Trophoblast cell (in vitro differentiated cells and primary cell): ENCODE measurements at regions not wholly inside any gene's neighbourhood (a gene's known extent, or its start where the extent isn't known, plus 50 kb on each side); places are given as distances from the start of the nearest gene placed in this dataset.

Source experiments
- DNase-seq, 2 donors: peaks; one replicate each; pipeline ENCODE4 v3.0.0-alpha.2; 2016
- H2AFZ ChIP-seq: 2 replicates; pipeline ENCODE4 v1.6.1; 2013; ENCODE audit warnings: low read length, moderate library complexity, mild to moderate bottlenecking; ENCODE audit not compliant: insufficient read depth, poor library complexity
- H2AK5ac ChIP-seq: 2 replicates; pipeline ENCODE4 v1.6.1; 2013; ENCODE audit warnings: mild to moderate bottlenecking, low read length
- H2BK120ac ChIP-seq: 2 replicates; pipeline ENCODE4 v1.6.1; 2013; ENCODE audit warnings: low read length, mild to moderate bottlenecking, moderate library complexity; ENCODE audit not compliant: insufficient read depth, poor library complexity
- H2BK12ac ChIP-seq: 2 replicates; pipeline ENCODE4 v1.6.1; 2013; ENCODE audit warnings: mild to moderate bottlenecking, low read length, moderate library complexity
- H2BK5ac ChIP-seq: 2 replicates; pipeline ENCODE4 v1.6.1; 2013; ENCODE audit warnings: low read length, low read depth, moderate library complexity, mild to moderate bottlenecking; ENCODE audit not compliant: poor library complexity
- H3K14ac ChIP-seq: 2 replicates; pipeline ENCODE4 v1.6.1; 2013; ENCODE audit warnings: mild to moderate bottlenecking, low read length
- H3K18ac ChIP-seq: 2 replicates; pipeline ENCODE4 v1.6.1; 2013; ENCODE audit warnings: mild to moderate bottlenecking, low read length
- H3K23ac ChIP-seq: 2 replicates; pipeline ENCODE4 v1.6.1; 2013; ENCODE audit warnings: low read length
- H3K27ac ChIP-seq: 2 replicates; pipeline ENCODE4 v1.5.1; 2013; ENCODE audit warnings: low read depth, mild to moderate bottlenecking, inconsistent platforms, low read length, moderate library complexity
- H3K27me3 ChIP-seq: 2 replicates; pipeline ENCODE4 v1.6.1; 2013; ENCODE audit warnings: inconsistent platforms, mild to moderate bottlenecking, low read length, moderate library complexity; ENCODE audit not compliant: insufficient read depth
- H3K36me3 ChIP-seq, 2 experiments: 1 replicate in 1 of 2; 2 replicates in 1 of 2; pipeline ENCODE4 v1.6.1; 2013; ENCODE audit warnings: low read length in 2 of 2, mild to moderate bottlenecking in 2 of 2, moderate library complexity in 1 of 2; ENCODE audit not compliant: insufficient read depth in 2 of 2, control insufficient read depth in 1 of 2
- H3K4ac ChIP-seq: 2 replicates; pipeline ENCODE4 v1.6.1; 2013; ENCODE audit warnings: low read depth, mild to moderate bottlenecking, low read length, moderate library complexity
- H3K4me1 ChIP-seq, 2 experiments: 1 replicate in 1 of 2; 2 replicates in 1 of 2; pipeline ENCODE4 v1.6.1; 2013; ENCODE audit warnings: low read length in 2 of 2, mild to moderate bottlenecking in 2 of 2, moderate library complexity in 1 of 2; ENCODE audit not compliant: insufficient read depth in 2 of 2, control insufficient read depth in 1 of 2
- H3K4me2 ChIP-seq: 2 replicates; pipeline ENCODE4 v1.6.1; 2013; ENCODE audit warnings: inconsistent platforms, mild to moderate bottlenecking, low read length, moderate library complexity
- H3K4me3 ChIP-seq: 2 replicates; pipeline ENCODE4 v1.5.1; 2013; ENCODE audit warnings: mild to moderate bottlenecking, low read depth, low read length, inconsistent platforms
- H3K79me1 ChIP-seq: one replicate; pipeline ENCODE4 v1.6.1; 2013; ENCODE audit warnings: low read length
- H3K79me2 ChIP-seq: 2 replicates; pipeline ENCODE4 v1.6.1; 2013; ENCODE audit warnings: low read length, mild to moderate bottlenecking; ENCODE audit not compliant: control insufficient read depth, insufficient read depth, poor library complexity
- H3K9ac ChIP-seq: 2 replicates; pipeline ENCODE4 v1.6.1; 2013; ENCODE audit warnings: mild to moderate bottlenecking, low read length
- H3K9me3 ChIP-seq: 2 replicates; pipeline ENCODE4 v1.6.1; 2013; ENCODE audit warnings: low read depth, mild to moderate bottlenecking, control low read depth, inconsistent platforms, low read length; ENCODE audit not compliant: insufficient read depth
- H4K12ac ChIP-seq: 2 replicates; pipeline ENCODE4 v1.6.1; 2013; ENCODE audit warnings: low read depth, mild to moderate bottlenecking, low read length, moderate library complexity
- H4K8ac ChIP-seq: 2 replicates; pipeline ENCODE4 v1.6.1; 2013; ENCODE audit warnings: low read depth, mild to moderate bottlenecking, low read length, moderate library complexity
- H4K91ac ChIP-seq: one replicate; pipeline ENCODE4 v1.6.1; 2013; ENCODE audit warnings: low read depth, mild to moderate bottlenecking, low read length, moderate library complexity
- WGBS: extraction: QIAGEN DNeasy Blood & Tissue Kit; methylation state at CpG from one replicate; pipeline ENCODE4 v1.1.7; 2013; ENCODE audit warnings: missing lambda C conversion rate; ENCODE audit not compliant: insufficient read length, insufficient coverage; ENCODE audit errors: extremely low coverage; 5-methylcytosine and 5-hydroxymethylcytosine counted together

DNA sequence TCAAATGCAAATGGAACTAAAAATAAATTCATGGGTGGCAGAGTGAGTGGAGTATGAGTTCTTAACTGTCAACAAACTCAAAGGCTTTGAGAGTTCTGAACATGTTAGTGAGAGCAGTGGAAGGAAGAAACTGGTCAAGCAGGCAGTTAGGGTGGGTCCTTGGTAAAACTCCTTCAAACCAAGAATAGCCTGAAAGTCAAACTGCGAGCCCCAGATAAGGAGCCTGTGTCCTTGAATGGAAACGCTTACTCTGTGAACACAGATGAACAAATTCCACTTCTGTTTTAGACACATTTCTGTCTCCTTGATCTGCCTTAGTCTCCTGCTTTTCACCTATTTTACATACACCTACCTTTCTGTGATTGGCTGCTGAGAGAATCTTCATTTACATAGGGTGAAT lies 129.4 kb upstream of the PCDH18 start:
- no peak overlapping the region for H3K4ac ChIP-seq
- H2AK5ac ChIP-seq: no peak overlapping the region
- H3K79me2 ChIP-seq: no peaks in the 10 kb centered on the region
- no peak overlapping the region for H3K18ac ChIP-seq
- no peak overlapping the region for H3K4me3 ChIP-seq
- DNase-seq: no peak
- H2BK120ac ChIP-seq: no peak overlapping the region
- no peak overlapping the region for H3K9ac ChIP-seq
- H4K12ac ChIP-seq: no peak overlapping the region
- H3K14ac ChIP-seq: no peak overlapping the region
- H2BK5ac ChIP-seq: no peak overlapping the region
- no CpG with 5 or more reads among the region's 2 CpGs for WGBS
- H3K79me1 ChIP-seq: peaks cover 2% of the 10 kb centered on the region
- H2AFZ ChIP-seq: no peak overlapping the region
- no peak overlapping the region for H3K4me2 ChIP-seq
- no peak overlapping the region for H2BK12ac ChIP-seq
- no peak overlapping the region for H4K8ac ChIP-seq
- no peaks in the 10 kb centered on the region for H3K27me3 ChIP-seq
- H3K23ac ChIP-seq: no peak overlapping the region
- no peak overlapping the region for H3K27ac ChIP-seq
- H3K4me1 ChIP-seq: peaks cover 2 to 4% of the 10 kb centered on the region in 2 experiments
- no peaks in the 10 kb centered on the region for H3K9me3 ChIP-seq
- no peak overlapping the region for H4K91ac ChIP-seq
- no peaks in the 10 kb centered on the region for H3K36me3 ChIP-seq

DNA sequence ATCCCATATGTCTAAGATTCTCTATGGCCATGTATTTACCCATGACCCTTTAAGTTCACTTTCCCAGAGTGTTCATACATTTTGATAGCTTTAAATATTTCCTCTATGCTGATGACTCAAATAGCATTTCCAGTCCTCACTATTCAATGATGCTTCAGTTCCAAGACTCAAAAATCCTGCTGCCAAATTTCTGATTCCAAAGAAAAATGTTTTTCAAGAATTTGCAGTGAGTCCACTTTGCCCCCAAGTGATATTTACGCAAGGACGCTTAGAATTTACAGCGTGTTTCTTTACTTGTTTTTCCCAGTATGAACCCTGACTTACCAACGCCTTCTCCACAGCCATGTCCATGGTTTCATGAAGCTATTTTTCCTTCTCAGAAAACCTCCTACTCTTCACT lies 127.9 kb upstream of the PCDH18 start:
- Histone ChIP-seq H4K8ac (no peak overlapping the region), H3K79me1 (peaks cover 2% of the 10 kb centered on the region), H3K27me3 (no peaks in the 10 kb centered on the region), H3K23ac (no peak overlapping the region), H3K4me3 (no peak overlapping the region), H3K14ac (no peak overlapping the region), H4K91ac (no peak overlapping the region), H4K12ac (no peak overlapping the region), H3K18ac (no peak overlapping the region), H3K9ac (no peak overlapping the region), H2BK5ac (no peak overlapping the region), H2BK120ac (no peak overlapping the region), H2AK5ac (no peak overlapping the region), H3K9me3 (no peaks in the 10 kb centered on the region), H3K4me2 (no peak overlapping the region), H3K27ac (no peak overlapping the region), H2BK12ac (no peak overlapping the region), H3K4me1 (peaks cover 2 to 4% of the 10 kb centered on the region in 2 experiments), H3K79me2 (no peaks in the 10 kb centered on the region), H2AFZ (no peak overlapping the region), H3K4ac (no peak overlapping the region), H3K36me3 (no peaks in the 10 kb centered on the region)
- no peak for DNase-seq
- no CpG with 5 or more reads among the region's 4 CpGs for WGBS

DNA sequence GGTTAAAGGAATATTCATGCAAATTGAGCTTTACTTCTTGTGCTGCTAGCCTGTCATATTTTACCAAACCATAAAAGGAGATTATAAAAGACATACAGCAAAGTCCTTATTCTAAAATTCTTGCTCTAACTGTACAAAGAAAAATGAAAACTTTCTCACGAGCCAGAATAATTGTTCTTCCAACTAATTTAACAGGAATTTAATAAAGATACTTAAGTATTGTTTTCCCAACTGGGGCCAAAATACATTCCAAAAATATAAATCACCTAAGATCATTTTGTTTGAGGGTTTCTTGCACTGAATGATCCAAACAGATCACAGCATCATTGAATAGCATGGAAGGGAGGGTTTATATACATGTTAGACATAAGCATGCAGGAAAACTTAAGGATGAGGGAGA lies 127.1 kb upstream of the PCDH18 start:
- peaks cover 2% of the 10 kb centered on the region for H3K79me1 ChIP-seq
- H2BK12ac ChIP-seq: no peak overlapping the region
- no peak overlapping the region for H3K4ac ChIP-seq
- H3K18ac ChIP-seq: no peak overlapping the region
- no peak overlapping the region for H3K23ac ChIP-seq
- no peak for DNase-seq
- no peak overlapping the region for H3K4me3 ChIP-seq
- no peaks in the 10 kb centered on the region for H3K9me3 ChIP-seq
- H4K91ac ChIP-seq: no peak overlapping the region
- H3K27ac ChIP-seq: no peak overlapping the region
- no peak overlapping the region for H3K4me2 ChIP-seq
- no peak overlapping the region for H2BK5ac ChIP-seq
- H3K14ac ChIP-seq: no peak overlapping the region
- no peak overlapping the region for H2BK120ac ChIP-seq
- H3K36me3 ChIP-seq: no peaks in the 10 kb centered on the region
- no peak overlapping the region for H4K12ac ChIP-seq
- H3K9ac ChIP-seq: no peak overlapping the region
- no peak overlapping the region for H2AFZ ChIP-seq
- H3K79me2 ChIP-seq: no peaks in the 10 kb centered on the region
- H3K27me3 ChIP-seq: no peaks in the 10 kb centered on the region
- peaks cover 2 to 4% of the 10 kb centered on the region in 2 experiments for H3K4me1 ChIP-seq
- no peak overlapping the region for H2AK5ac ChIP-seq
- no CpG with 5 or more reads among the region's 1 CpG for WGBS
- H4K8ac ChIP-seq: no peak overlapping the region

DNA sequence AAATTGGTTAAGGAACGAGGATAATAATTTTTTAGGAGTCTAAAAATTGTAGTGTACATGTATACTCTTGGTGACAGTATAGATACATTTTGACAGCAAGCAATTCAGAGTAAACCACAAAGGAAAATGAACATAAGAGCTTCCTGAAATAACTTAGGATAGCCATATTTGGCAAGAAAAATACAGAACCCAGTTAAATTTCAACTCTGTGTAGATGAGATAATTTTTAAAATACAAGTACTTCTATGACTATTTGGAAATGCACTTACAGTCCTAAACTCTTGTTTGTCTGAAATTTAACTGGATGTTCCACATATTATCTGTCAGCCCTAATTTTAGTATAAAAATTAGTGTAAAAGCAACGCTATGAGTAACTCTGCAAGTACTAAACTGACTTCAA lies 124.4 kb upstream of the PCDH18 start:
- H4K91ac ChIP-seq: no peak overlapping the region
- no peak overlapping the region for H2BK120ac ChIP-seq
- no peak overlapping the region for H3K4ac ChIP-seq
- H3K4me1 ChIP-seq: no peaks in the 10 kb centered on the region
- no peak overlapping the region for H3K27ac ChIP-seq
- no peak overlapping the region for H3K14ac ChIP-seq
- H2AK5ac ChIP-seq: no peak overlapping the region
- H2BK5ac ChIP-seq: no peak overlapping the region
- no peak overlapping the region for H4K12ac ChIP-seq
- H3K4me3 ChIP-seq: no peak overlapping the region
- H4K8ac ChIP-seq: no peak overlapping the region
- no peaks in the 10 kb centered on the region for H3K9me3 ChIP-seq
- no peak overlapping the region for H3K4me2 ChIP-seq
- H3K79me1 ChIP-seq: no peaks in the 10 kb centered on the region
- no peak overlapping the region for H2BK12ac ChIP-seq
- DNase-seq: no peak
- H3K27me3 ChIP-seq: no peaks in the 10 kb centered on the region
- H3K23ac ChIP-seq: no peak overlapping the region
- no peak overlapping the region for H2AFZ ChIP-seq
- H3K18ac ChIP-seq: no peak overlapping the region
- H3K79me2 ChIP-seq: no peaks in the 10 kb centered on the region
- no peaks in the 10 kb centered on the region for H3K36me3 ChIP-seq
- H3K9ac ChIP-seq: no peak overlapping the region
- no CpG with 5 or more reads among the region's 2 CpGs for WGBS
